GM19397 (cell line): ENCODE measurements at regions not wholly inside any gene's neighbourhood (a gene's known extent, or its start where the extent isn't known, plus 50 kb on each side); places are given as distances from the start of the nearest gene placed in this dataset.

Experiments used
- ATAC-seq: cut with Tn5 transposase; IDR thresholded peaks from one replicate; pipeline ENCODE4 v1.9.1; 2021; ENCODE audit warnings: mild to moderate bottlenecking, moderate library complexity; ENCODE audit not compliant: unreplicated experiment

- no peak for ATAC-seq
These were observed 508.4 kb downstream of the CDH26 start for GRCh38 chr20:60466687-60467022.

DNA sequence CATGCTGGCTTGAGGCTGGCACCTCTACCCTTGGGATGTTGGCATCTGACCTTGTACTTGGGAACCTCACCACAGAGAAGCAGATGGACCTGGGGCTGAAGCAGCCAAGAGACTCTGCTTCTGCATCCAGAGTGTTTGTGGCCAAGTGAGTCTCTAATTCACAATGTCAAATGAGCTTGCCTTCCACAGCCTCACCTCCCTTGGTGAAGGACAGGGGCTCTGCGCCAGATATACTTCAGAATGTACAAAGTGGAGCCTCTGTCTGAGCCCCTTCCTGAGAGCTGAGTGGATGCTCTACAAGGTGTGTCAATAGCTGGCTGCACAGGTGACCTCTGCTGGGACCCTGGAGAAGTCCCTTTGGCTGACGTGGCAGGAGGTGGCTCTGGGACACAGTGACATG lies 508.9 kb downstream of the CDH26 start:
- ATAC-seq = no peak

DNA sequence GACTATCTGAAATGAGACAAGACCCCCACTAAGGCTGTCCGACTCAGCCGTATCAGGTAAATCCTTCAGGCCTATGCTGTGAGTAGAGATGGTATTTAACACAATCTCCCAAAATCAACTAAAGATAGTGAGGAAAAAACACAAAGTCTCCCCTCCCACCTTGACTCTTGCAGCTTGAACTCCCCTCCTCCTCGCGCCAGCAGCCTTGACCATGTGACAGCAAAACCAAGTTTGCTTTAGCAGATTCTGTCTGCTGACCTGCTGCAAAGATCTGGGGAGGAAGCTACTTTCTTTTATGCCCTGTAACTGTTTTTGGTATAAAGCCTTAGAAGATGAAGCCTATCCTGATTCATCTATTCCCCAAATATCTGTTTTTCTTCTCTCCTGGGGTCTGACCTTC lies 509.5 kb downstream of the CDH26 start:
- no peak for ATAC-seq

- no peak for ATAC-seq
These were observed 511.6 kb downstream of the CDH26 start for GRCh38 chr20:60469829-60470228.

GRCh38 chr20:60470366-60470765 lies 512.1 kb downstream of the CDH26 start:
- ATAC-seq = no peak

- no peak for ATAC-seq
These were observed 515.0 kb downstream of the CDH26 start for GRCh38 chr20:60473211-60473610.

DNA sequence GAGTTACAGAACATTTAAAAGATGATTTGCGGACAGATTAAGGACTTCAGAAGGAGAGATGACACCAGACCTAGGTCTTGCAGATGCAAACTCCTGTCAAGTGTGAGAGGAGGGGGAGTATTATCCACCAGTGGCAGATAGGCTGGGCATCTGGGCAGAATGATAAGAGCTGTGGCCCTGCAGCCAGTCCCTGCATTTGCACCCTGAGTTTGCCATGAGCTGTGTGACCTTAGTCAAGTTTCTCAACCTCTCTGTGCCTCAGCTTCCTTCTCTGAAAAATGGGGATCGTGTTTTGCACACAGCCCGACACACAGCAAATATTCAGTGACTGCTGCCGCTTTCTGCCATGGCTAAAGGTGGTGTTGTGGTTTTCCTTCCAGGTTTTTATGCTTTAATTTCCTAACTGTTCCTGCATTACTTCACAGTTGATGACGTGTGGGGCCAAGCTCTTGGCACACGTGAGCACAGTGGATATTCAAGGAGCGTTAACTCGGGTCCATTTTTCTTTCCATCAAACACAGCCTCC lies 516.2 kb downstream of the CDH26 start:
- ATAC-seq = no peak

DNA sequence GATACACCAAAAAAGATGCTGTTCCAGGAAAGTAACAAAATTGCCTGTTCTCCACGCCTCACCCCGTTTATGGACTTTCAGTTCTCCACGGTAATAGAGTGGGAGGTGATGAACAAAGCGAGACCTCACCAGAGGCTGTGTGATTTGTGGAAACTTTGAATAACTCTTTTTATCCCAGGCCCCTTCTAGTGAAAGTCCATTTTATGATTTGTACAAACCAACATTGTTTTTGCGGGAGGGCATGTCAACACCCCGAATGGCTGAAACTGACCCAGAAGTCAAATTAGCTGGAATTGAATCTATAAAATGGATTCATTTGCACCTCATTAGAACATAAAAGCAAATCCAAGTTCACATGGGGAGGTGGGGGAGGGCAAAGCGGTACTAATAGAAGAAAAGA lies 517.8 kb downstream of the CDH26 start:
- ATAC-seq = no peak

DNA sequence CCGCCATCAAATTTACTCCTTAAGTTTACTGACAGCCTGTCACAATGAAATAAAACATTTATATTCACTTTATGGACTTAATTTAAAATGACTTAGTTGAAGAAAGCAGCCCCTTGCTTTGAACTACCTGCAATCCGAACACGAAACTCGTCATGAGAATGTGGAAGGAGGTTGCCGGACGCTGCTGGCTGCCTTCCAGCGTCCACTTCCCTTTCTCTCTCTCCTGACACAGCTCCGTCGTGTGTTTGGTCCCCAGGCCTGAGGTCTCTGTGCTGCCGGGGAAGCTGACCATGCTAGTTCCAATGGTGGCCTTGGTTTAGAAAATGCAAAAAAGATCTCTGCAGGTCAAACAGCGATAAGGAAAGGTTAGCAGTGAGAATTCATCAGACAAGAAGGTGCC lies 519.7 kb downstream of the CDH26 start:
- ATAC-seq = no peak

DNA sequence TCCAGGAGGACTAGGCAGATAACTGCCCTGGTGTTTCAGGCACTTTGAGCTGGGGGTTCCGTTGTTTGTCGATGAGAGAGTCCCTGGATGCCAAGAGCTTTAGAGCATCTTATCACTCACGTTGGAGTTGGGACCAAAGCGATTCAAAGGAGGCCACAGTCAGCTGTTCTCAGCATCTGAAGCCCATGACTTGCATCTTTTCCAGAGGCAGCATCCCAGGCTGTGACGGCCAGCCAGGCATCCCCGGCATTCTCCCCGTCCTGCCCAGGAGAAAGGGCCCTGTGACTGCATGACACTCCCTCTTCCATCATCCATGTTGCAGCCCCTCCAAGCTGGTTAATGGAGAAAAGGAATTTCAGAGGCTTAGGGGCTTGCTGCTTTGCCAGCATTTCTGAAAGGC lies 520.3 kb downstream of the CDH26 start:
- ATAC-seq = no peak

DNA sequence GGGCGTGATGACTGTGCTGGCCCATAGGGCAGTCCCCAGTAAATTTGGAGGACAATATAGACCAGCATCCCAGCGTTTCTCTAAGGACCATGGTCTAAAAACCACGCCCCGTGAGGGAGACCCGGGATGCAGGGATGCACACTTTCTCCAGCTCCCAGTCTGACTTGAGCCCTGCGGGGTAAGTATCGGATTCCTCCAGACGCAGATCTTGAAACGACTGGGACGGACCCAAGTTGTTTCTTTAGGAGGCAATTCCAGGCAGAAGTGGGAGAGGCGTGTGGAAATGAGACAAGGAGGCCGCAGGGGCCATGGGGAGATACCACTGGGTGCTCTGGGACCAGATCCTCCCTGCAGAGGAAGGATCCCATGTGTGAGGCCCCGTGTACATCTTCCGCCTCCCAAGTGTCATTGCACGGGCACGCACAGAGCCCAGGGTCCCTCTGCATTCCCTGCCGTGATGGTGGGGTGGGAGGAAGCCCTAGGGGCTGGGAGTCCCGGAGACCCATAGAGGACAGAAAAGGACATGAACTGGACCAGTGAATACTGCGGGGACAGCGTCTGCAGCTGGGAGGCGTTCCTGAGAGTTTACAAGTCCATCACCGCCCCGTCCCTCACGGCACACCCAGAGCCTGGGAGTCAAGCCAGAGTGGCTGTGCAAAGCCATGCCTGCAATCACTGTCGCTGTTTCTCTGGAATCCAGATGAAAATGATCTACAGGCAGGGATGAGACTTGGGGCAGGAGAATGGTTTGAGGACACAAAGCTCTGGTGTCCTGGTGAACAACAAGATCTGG lies 522.9 kb downstream of the CDH26 start:
- no peak for ATAC-seq

- ATAC-seq = no peak
These were observed 523.5 kb downstream of the CDH26 start for GRCh38 chr20:60481743-60482133.

GRCh38 chr20:60482221-60483008 lies 524.2 kb downstream of the CDH26 start:
- ATAC-seq = no peak

DNA sequence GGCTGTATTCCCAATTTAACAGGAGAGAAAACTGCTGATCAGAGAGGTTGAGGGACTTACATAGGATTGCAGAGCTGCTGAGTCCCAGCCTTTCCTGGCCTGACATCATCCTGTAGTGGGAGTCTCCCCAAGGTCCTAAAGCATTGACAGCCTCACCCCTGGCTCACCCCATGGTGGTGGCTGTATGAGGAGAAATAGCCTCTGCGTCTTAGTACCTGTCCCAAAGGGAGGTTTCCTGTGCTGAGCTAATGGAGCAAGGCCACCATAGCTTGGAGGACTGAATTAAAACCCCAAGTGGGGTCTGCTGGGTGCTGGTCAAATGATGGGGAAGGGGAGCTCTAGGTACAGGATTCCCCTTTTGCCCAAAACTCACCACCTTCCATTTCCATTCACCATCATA lies 525.1 kb downstream of the CDH26 start:
- ATAC-seq = no peak

DNA sequence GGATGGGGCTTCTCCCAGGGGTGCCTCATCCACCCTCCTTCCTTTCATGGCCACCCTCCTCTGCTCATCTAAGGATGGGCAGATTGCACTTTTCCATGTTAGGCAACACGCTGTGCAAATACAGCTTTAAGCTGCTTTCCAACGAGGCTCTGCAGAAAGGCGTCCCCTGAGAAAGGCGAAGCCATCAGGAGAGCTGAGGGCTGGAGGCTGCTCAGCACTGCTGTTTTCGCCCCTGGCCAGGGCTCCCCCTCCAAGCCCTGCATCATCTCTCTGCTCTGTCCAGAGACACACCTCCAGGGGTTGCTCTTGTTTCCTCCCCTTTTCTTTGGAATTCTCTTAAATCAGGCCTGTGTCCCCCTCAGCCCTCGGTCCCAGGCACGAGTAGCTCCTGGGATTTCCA lies 526.1 kb downstream of the CDH26 start:
- ATAC-seq = no peak

GRCh38 chr20:60485012-60485760 lies 527.0 kb downstream of the CDH26 start:
- ATAC-seq = no peak

DNA sequence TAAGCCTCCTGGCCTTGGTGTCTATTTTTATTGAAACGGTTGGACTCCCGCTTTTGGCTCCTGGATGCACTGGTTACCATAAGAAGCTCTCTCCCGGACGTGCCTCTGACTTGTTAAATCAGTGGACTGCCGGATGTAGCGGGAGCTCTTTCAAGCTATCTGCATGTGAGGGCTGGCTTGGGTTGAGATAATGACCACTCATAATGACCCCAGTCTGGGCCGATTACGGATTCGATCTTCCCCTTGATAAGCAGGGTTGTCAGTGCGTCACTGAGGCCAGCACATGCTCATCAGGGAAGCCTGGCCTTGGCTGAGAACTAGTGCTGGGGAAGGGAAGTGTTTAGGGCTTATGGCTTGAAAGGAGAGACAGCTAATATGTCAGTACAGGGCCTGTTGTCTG lies 528.1 kb downstream of the CDH26 start:
- ATAC-seq = no peak

GRCh38 chr20:60486937-60487336 lies 528.7 kb downstream of the CDH26 start:
- ATAC-seq = no peak

- ATAC-seq = no peak
These were observed 532.2 kb downstream of the CDH26 start for GRCh38 chr20:60490217-60491050.

DNA sequence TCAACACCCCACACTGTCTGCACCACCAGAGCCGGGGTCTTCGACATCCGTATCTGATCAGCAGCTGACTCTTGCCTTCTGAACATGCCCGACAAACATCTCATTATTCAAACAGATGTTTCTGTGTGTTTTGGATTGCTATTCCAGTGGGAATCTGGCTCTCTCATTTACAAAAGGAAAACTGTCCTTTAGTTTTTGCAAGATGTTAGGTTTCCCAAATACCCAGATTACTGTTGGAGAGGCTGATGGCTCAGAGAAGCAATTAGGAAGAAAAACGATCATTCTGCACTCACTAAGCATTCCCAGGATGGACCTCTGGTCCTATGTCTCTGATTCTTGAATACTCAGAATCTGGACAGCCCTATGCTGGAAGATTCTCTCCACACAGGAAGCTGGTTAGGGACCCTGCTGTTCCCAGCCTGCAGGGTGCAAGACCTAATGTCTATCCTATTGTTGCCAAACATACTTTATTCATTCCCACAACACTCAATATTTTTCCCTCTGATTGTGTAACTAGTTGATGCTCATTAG lies 532.9 kb downstream of the CDH26 start:
- no peak for ATAC-seq
